HG03060 (cell line): ENCODE measurements at regions not wholly inside any gene's neighbourhood (a gene's known extent, or its start where the extent isn't known, plus 50 kb on each side); places are given as distances from the start of the nearest gene placed in this dataset.
"Not testable (repeated sequence)": the region's sequence is repeated elsewhere in the genome, so short reads cannot be mapped to it uniquely, and the experiment has no call there.

Experiments
- ATAC-seq: cut with Tn5 transposase; IDR thresholded peaks from one replicate; pipeline ENCODE4 v1.9.1; 2021; ENCODE audit warnings: low read depth, moderate number of reproducible peaks; ENCODE audit not compliant: unreplicated experiment

DNA sequence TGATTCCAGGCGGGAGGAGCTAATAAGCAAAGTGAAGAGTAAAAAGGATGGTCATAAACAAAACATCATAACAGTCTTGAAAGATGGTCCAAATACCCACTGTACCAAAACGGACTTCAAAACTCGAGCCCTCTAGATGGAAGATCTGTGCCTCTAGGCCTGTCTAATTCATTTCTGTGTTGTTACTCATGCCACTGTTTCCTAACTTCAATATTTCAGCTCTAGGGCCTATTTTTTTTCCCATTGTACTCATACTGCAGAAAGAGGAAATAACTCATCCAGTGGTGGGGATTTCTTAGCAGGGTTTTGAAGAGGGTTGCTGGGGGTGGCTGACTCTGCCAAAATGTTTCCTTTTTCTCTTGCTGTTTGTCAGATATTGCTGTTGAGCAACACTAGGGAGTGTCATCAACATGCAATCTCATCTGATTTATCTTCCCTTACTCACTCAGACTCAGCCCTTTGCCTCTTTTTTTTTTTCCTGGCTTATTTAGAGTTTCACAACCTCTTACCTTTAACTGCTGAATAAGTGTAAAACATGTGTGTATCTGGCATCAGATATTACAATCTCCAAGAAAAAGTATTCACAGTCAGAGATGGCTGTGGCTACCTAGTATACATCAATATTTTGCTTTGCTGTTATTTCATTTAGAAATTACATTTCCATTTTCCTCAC is 189.6 kb downstream of the DUSP6 start:
- ATAC-seq, result no peak

DNA sequence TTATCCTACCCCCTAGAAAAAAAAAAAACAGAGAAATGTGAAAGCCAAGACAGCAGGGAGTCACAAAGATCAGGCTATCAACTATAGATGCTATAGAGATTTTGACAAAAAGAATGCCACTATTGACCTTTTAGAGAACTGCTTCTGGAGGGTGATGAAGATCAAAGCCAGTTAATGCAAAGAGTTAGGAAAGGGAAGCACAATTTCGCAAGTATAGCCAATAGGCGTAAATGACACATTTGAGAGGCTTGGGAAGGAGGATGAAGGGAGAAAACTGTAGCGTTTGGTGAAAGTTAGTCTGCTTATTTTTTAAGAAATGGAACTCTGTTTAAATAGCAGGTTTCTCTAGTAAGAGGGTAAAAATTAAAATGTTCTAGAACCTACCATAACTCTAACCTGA is 190.7 kb downstream of the DUSP6 start:
- ATAC-seq, result no peak

DNA sequence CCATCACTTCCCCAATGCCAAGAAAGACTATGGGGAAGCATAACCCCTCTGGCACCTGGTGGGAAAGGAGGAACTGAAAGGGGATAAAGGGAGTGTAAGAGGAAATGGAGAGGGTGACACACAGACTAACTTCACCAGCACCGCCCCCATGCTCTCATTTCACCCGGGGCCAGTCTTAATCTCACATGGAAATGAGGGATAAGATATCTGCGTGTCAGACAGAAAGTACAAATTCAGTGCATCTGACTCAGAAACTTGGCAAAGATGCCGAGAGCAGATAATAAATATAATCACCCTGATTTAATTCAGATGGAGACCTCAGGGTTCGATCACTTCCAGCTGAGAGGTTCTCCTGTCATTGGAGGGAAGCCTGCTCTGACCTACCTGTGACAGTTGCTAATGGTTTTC is 191.6 kb downstream of the DUSP6 start:
- no peak for ATAC-seq

DNA sequence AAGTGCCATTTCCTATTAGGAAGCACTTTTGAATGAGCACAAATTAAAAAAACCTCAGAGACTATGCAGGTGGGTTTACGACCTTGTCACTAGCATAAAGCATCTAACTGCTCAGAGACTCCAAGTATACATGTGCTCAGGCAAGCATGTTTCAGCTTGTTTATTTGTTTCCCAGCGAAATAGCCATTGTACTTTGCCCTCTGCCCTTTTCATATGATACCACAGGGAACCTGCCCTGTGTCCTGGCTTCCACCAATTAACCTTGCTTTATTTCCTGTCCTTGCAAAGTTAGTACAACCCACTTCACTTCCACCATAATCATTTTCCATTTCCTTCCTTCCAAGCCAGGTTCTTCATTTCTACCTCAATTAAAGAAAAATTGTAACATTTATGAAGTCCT is 194.9 kb downstream of the DUSP6 start:
- ATAC-seq, result no peak

DNA sequence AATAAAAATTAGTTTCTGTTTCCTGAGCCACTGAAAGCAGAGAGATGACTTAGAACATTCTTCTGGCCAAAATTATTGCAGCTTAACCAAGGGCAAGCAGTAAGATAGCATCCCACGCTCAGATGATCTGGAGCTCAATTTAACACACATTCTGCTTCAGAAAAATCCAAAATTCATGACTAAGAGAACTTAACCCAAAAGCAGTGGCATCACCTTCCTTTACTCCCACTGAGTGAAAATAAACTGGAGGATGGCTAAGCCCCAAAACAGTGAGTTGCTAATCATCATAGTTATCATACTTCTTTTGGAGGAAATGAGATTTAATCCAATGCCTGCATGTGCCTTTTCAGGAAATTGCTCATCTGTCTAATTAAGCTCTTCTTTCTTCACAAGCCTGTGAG is 195.4 kb downstream of the DUSP6 start:
- no peak for ATAC-seq

DNA sequence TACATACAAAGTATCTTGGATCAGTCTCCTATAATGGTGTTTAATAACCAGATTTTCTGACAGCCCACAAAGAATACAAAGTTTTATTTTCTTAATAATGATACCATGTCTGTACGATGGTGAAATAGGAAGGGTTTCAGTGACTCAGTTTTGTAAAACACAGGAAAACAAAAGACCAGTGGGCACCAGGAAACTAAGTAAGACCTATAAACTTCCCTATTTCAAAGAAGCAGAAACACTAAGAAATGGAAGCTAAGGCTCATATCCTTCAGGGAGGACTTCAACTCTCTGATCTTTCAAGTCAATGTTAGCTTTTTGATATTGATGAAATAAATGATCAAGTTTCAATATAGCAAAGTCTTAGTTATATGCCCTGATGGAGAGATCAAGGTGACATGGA is 196.0 kb downstream of the DUSP6 start:
- no peak for ATAC-seq

DNA sequence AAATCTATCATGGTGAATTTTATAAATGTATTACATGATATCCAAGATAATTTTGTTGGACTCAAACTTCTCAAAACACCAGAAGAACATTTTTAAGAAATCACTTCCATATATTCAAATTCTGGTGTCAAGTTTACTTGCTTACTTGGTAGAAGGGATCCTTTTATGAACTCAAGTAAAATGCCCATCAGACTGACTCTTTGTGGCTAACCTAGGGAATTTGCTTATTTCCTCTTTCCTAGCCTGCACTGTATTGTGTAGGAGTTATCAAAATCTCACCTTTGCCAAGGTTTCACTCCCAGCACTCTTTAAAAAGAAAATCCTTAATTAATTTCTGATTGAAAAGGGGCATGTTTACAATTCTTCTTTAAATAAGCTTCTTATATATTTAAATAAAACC is 196.5 kb downstream of the DUSP6 start:
- no peak for ATAC-seq

DNA sequence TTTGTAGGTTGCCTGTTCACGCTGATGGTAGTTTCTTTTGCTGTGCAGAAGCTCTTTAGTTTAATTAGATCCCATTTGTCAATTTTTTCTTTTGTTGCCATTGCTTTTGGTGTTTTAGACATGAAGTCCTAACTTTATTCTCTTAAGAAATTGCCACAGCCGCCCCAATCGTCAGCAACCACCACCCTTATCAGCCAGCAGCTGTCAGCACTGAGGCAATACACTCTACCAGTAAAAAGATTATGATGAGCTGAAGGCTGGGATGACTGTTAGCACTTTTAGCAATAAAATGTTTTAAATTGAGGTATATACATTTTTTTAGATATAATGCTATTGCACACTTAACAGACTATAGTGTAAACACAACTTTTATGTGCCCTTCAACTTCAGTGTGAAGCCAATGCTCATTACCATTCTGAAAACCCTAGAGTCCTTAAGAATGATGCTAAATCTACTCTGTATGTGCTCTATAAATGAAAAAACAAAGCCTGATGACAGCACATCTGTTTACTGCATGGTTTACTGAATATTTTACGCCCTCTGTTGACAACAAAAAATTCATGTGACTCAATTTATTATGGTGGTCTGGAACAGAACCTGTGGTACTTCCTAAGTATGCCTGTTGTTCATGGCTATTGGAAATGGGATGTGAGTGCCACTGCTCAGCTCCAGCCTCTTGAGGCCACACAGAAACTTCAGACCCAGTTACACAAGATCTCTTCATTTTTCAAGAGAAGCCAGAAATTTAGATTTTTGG is 197.4 kb downstream of the DUSP6 start:
- no peak for ATAC-seq

DNA sequence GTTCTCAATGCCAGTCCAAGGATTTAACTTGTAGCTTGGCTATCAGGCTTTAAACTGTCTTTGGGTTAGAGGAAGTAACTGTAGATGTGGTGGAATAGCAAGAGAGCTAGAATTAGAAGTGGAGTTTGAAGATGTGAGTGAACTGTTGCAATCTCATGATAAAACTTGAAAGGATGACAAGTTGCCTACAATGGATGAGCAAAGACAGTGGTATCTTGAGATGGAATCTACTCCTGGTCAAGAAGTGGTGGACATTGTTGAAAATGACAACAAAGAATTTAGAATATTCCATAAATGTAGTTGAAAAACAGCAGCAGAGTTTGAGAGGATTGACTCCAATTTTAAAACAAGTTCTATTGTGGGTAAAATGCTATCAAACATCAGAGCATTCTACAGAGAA is 199.0 kb downstream of the DUSP6 start:
- no peak for ATAC-seq

DNA sequence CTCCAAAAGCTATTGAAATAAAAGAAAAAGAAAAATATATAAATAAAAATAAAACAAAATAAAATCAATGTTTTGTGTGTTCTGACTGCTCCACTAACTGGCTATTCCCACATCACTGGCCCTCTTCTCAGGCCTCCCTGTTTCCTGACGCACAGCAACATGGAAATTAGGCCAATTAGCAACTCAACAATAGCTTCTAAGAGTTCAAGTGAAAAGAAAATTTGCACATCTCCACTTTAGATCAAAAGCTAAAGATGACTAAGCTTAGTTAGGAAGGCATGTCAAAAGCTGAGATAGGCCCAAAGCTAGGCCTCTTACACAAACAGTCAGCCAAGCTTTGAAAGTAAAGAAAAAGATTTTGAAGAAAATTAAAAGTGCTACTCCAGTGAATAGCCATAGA is 200.8 kb downstream of the DUSP6 start:
- no peak for ATAC-seq

DNA sequence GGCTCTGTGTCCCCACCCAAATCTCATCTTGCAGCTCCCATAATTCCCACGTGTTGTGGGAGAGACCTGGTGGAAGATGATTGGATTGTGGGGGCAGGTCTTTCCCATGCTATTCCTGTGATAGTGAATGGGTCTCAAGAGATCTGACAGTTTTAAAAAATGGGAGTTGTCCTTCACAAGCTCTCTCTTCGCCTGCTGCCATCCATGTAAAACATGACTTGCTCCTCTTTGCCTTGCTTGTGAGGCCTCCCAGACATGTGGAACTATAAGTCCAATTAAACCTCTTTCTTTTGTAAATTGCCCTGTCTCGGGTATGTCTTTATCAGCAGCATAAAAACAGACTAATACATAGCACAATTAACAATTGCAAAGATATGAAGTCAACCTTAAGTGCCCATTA is 201.5 kb downstream of the DUSP6 start:
- ATAC-seq, result not testable (repeated sequence)

DNA sequence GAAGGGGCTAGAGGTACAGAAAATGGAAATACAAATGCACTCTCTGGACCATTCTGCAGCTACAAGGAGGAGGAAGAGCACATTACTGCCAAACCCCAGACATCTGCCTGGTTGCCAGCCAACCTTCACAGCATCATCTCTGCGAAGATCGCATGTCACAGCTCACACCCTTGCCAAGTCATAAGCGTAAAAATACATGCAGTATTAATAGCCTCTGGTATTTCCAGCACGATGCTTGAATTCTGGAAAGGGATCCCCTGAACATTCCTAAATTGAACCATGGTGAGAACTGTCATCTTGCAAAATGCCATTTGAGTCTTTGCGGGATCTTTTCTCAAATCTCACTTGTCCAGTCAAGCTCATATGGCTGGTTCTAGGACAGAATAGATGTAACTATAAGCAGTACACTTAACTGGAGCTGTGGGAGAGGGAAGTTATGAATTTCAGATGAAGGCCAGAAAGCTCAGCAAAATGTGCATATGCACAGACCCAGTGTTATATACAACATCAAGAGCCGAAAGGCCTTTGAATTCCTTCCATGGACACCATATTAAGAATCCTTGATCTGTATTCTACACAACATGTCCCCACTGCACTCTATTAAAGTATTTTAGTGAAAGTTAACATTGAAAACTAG is 211.6 kb downstream of the DUSP6 start:
- no peak for ATAC-seq

DNA sequence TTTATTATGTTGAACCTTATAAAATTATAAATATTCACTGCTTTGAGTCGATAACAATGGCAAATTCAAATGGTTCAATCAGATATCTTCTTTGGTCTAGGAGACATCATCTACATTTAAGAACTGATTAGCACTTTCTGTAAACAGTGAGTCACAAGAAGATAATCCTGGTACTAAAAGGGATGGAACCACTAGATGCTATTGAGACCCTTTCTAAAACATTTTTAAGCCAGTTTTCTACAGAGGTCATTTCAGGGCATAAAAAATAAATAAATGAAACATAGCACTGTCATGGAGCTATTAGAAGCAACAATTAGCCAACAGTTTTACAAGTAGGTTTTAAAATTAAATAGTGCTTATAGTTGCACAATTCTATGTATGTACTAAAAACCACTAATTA is 212.2 kb downstream of the DUSP6 start:
- ATAC-seq, result no peak

DNA sequence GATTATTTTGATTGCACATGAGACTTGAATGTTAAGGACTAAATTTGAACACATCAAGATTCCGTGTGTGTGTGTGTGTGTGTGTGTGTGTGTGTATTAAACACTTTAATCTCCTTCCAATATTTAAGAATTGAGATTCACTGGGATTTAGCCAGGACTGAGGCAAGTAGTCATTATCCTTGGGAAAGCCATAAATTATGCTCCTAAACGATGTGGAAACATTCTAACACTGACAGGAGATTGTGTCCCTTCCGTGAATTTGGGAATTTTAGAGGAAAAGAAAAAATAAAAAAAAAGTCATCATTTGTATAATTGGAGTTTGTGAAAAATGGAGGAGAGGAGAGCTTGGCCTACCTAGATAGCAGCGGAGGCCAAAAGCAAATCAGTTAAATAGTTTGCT is 212.9 kb downstream of the DUSP6 start:
- no peak for ATAC-seq

DNA sequence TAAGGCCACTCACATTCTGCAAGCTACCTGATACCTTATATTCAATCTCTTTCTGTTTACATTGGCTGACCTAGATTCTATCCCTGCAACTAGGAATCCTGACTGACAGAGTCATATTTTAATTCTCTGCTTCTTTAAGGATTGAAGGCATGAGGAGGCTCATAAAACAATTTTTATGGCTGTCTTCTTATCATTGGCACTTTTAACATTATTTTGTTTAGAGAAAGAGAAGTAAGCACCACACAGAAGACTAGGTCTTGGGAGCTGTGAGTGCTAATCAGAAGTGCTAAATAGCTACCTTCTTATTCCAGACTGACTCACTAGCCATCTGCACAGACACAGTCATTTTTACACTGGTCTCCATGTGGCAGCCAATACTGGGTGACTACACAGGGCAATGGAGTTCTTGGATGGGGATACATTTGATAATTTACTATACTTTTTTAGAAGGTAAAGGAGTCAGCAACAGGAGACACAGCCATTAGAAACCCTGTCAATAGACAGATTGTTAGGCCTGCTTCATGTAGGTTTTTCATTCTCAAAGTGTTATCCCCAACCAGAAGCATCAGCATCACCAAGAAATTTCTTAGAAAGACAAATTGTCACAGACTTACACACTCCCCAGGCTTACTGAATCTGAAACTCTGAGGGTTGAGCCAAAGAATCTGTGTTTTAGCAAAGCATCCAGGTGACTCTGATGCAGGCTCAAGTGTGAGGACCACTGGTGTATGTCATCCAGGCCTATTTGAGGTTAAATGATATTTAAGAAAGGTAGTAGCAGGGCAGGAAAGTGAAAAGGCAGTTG is 214.1 kb downstream of the DUSP6 start:
- no peak for ATAC-seq

DNA sequence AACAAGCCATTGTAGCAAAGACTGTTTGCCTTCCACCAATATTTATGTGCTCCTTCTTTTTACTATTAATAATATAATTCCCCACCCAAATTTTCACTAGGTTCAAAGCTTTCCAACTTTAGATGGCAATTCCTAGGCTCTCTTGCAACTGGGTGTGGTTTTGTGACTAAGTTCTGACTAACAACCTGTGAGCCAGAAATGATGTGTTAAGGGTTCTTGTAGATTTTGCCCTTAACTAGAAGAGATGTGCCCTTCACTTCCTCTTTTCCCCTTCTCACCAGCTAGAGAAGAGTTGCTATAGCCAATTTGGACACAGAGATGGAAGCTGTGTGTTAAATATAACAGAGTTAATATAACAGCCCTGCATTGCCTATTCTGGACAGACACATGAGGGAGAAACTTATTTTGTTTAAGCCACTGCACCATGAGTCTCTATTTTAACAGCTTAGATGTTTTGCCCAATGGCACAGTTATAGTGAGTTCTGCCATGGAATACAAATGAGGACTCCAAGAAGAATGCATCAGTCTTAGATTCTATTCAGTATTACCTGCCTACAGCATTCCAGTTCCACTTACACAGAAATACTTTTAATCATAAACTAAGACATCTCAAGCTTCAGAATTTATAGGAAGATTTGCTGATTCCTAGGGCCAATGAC is 216.2 kb downstream of the DUSP6 start:
- no peak for ATAC-seq

DNA sequence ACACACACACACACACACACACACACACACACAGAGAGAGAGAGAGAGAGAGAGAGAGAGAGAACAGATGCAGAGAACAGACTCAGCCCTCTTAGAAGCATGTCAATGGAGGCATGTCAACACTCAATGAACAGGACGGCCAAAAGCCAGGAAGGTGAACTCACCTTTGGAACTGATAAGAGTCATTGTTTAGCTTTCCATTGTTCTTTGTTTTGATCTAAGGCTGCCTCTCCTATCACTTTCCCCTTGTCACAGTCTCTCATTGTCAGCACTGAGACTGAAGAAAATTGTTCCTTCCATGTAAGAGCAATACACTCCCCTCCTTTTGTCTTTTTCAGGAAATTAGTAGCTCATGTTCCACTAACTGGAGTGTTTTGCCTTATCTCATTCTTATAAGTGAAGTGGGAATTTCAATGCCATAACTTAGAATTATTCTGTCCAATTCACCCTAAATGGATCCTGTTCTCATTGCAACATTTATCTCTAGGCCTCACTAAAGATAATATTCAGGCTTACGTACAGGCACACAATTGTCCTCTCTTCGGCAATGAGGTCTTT is 218.0 kb downstream of the DUSP6 start:
- ATAC-seq, result no peak

DNA sequence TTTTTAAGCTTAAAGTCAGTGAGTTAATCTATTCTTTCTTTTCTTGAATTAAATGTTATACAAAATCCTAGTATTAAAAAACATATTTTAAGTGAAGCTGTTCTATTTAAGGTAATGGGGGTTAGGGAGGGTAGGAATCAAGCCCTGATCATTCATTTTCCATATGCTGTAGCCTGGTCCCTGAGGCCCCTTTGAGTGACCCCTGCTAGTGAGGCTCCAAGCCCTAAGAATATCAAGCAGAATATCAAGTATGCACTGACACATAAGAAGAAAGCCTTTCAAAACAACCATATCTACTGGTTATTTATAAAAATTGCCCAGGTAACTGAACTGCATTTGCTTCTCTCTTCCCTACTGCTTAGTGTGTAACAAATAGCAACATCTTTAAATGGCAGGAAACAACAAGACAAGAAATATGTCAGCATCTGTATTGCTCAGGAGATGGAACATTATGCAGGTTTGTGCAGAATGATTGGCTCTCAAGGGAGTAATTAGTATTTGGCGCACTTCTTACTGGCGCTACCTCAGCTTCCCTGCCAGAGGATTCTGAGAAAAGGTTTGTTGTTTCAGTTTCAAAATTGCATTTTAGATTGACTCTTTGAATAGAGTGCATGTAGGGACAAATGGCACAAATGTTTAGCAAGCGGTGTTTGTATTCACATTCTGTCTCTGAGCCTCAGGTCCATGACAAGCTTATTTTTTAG is 223.0 kb downstream of the DUSP6 start:
- no peak for ATAC-seq

DNA sequence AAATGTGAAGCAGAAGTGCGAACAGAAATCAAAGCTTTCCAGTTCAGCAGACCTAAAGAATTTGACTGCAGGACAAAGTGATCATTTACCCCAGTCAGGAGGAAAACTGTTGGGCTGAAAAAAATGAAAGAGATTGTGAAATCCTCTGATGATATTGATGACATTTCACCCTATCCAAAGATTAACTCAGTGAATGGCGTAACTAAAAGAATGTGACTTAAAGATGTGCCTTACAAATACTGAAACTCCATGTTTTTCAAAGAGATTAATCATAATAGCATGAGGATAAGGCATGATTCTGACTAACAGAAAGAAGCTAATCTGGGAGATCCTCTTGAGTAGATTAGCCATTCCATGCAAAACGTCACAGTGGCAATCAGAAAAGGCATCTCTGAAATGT is 225.6 kb downstream of the DUSP6 start:
- no peak for ATAC-seq

DNA sequence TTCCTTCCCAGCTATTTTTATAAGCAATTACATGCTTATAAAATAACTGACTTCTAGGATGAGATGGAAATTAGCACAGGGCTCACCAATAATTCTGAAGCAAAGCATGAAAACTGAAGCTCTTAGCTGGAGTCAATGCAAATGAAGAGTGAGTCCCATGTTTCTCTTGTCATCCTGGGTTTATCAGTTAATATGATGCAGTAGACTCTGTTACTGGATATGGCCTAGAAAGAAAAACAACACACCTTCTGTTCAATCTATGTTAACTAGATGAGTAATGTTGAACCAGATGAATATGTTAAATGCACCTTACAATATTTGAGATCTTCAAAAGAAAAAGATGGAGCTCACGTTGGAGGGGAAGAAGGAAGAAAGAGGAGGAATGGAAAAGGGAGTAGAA is 229.4 kb downstream of the DUSP6 start:
- no peak for ATAC-seq
